Thyroid gland (tissue), 4 donors: ENCODE measurements at regions not wholly inside any gene's neighbourhood (a gene's known extent, or its start where the extent isn't known, plus 50 kb on each side); places are given as distances from the start of the nearest gene placed in this dataset.

Source experiments
- POLR2A ChIP-seq, 2 donors: fragments of 450-650 bp; IDR thresholded peaks; one replicate each; pipeline ENCODE4 v1.6.1; 2017; ENCODE audit warnings: antibody characterized with exemption in 2 of 2, mild to moderate bottlenecking in 2 of 2, moderate library complexity in 1 of 2
- TF ChIP-seq, protein P1 (sequence below), 6 experiments: fragments of 200-600 bp in 3 of 6; fragments of 450-650 bp in 3 of 6; sonication (generic) in 3 of 6; IDR thresholded peaks; one replicate each; pipeline ENCODE4 v1.5.1; 2016 to 2019; ENCODE audit warnings: antibody characterized with exemption in 6 of 6, mild to moderate bottlenecking in 2 of 6, inconsistent platforms in 1 of 6, moderate library complexity in 1 of 6

GRCh38 chr21:15671188-15671587 is 58.6 kb upstream of the USP25 start:
- TF ChIP-seq, protein P1, sequence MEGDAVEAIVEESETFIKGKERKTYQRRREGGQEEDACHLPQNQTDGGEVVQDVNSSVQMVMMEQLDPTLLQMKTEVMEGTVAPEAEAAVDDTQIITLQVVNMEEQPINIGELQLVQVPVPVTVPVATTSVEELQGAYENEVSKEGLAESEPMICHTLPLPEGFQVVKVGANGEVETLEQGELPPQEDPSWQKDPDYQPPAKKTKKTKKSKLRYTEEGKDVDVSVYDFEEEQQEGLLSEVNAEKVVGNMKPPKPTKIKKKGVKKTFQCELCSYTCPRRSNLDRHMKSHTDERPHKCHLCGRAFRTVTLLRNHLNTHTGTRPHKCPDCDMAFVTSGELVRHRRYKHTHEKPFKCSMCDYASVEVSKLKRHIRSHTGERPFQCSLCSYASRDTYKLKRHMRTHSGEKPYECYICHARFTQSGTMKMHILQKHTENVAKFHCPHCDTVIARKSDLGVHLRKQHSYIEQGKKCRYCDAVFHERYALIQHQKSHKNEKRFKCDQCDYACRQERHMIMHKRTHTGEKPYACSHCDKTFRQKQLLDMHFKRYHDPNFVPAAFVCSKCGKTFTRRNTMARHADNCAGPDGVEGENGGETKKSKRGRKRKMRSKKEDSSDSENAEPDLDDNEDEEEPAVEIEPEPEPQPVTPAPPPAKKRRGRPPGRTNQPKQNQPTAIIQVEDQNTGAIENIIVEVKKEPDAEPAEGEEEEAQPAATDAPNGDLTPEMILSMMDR (IDR thresholded peaks at IDR 0.05) = no peak
- no peak for TF ChIP-seq POLR2A (IDR thresholded peaks at IDR 0.05)
